Activated naive CD4-positive, alpha-beta T cell (primary cell): ENCODE measurements at regions not wholly inside any gene's neighbourhood (a gene's known extent, or its start where the extent isn't known, plus 50 kb on each side); places are given as distances from the start of the nearest gene placed in this dataset.
"Not testable (repeated sequence)": the region's sequence is repeated elsewhere in the genome, so short reads cannot be mapped to it uniquely, and the experiment has no call there.

ENCODE experiments used
- DNase-seq, 4 experiments: peaks; one replicate each; lab custom pipeline; 2025; lab: John Stamatoyannopoulos, UW

DNA sequence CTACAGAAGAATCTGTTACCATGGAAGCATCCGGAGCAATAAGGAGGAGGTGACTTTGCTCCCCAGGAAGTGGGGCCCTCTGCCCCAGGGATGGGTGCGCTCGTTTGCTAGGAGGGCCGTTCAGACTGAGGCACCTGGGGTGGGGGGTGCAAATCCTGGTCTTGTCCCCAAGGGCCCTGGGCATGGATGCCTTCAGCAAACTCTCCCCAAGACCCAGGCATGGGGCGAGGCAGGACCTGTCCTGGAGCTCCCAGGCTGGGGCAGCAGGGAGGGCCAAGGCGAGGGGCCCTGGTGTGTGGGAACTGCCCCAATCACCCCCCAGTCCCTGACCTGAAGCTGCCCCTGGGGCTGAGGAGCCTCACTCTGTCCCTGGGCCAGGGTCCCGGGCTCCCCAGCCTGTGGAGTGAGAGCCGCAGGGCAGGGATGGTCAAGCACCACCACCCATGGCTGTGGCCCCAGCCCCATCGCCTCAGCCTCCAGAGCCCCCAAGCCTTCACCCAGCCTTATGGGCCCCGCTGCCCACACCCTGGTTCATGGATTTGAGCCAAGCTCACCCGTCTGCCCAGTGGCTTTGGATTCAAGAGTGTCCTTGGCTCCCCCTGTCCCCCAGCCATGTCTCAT lies 240.6 kb upstream of the SGCG start:
- no peak for DNase-seq

DNA sequence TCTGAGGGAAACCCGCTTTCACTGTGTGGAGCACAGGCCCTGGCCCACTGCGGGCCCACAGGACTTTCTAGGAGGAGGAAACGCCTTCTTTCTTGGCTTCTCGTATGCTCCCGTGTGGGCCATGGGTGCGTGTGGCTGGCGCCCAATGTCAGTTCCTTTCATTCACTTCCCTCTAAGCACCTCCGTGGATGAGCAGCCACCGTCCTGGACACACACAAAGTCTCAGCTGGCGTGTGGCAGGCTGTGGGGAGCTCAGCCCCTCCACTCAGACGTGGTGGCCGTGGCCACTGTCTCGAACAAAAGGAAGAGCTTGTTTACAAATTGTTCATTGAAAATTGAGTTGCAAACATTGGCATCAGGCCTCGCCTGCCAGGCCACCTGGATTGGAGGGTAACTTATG lies 240.0 kb upstream of the SGCG start:
- DNase-seq = no peak

DNA sequence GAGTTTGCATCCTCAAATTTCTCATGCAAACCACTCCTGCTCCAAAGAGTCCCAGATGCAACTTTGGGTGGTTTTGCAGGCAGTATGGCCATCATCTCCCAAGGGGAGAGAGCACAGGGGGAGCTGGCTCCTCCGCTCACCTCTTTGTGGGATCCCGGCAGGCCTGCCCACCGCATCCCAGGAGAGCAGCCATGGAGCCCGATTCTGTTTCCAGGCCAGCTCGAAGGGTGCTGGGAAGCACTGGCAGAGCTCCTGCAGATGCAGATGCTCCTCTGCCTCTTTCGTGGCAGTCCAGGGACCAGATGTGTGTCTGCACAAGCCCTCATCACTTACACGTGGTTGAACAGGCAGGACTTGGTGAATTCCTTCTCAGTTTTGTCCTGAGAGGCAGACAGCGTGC lies 239.3 kb upstream of the SGCG start:
- DNase-seq = not testable (repeated sequence)

DNA sequence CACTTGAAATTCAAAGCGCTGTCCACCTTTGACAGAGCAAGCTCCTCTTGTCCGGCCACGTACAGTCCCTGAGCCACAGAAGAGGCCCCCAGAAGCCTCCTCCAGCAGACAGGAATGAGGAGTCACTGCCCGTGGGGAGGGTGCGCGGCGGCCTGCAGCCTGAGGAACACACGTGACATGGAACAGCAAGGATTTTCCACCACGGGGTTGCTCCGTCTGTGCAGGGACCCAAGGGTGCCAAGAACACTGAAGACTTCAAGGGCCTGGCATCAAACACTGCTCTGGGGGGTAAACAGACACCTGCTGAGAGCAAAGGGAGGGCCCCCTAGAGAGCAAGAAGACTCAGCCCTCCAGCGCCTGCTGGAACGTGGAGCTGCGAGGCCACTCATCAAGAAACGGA lies 237.9 kb upstream of the SGCG start:
- not testable (repeated sequence) for DNase-seq

DNA sequence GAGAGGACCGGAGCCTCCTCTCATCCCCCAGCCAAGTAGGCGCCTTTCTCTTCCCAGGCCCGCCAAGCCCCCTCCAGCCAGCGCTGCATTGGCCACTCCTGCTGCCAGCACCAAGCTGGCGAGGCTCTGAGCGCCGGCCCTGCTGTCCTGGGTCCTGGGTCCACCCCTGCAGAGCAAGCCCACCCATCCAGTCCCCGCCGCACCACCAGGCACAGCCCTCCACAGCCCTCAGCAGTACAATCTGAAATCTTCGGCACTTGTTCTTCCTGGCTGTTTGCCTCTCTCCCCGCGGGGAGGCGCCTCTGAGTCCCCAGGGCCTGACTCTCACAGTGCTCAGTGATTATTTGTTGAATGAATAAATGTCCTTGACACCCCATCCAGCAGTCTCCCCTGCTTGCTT lies 236.4 kb upstream of the SGCG start:
- no peak for DNase-seq

DNA sequence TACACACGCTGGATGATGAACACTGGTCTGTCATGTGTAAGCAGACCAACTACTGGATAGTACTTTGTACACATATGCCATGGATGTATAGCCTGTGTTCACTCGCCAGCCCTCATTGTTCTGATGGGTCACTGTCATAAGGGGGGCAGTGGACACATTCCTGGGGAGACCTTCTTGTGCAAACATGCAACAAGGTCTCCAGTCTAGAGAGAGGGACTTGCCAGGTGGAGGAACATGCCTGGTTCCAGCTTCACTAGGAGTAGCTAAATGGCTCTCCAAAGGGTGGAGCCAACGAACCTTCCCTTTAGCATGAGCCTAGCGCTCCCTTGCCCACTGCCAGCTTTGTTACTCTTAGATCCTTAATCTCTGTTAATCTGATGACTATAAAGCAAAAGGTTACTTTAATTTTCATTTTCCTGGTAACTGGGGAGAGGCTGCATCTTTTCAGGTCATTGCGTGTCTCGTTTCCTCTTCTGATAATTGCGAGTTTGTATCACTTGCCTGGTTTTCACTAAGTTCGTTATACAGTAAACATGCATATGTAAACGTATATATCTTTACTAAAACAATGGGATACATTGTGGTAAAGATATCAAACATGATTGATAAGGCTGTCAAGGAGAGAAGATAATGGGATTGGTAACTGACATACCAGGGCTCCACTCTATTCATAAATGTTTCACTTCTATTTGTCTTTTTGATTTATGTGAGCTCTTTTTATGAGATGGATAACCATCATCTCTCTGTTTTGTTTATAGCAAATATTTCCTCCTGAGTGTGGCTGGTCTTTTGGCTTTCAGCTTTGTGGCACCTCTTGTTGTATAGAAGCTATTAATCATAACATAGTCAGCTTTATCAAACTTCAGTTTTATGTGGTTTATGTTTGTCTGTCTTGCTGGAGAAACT lies 235.2 kb upstream of the SGCG start:
- DNase-seq = no peak

DNA sequence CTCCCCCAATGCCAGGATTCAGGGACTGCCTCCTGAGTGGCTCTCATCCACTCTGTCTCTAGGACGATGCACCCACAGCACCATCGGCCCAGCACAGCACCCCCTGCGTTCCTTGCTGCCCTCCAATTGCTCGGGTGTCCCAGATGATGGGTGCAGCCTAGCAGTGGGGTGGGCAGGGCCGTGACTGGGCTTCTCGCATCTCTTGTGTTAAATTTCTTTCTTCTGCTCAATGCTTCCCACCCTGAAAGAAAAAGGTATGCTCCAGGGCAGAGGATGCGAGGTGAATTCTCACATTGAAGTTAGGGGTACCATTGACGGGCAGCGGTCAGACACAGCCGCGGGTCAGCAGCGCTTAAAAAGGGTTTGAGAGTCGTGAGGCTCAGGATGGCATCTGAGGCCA lies 232.4 kb upstream of the SGCG start:
- no peak for DNase-seq

DNA sequence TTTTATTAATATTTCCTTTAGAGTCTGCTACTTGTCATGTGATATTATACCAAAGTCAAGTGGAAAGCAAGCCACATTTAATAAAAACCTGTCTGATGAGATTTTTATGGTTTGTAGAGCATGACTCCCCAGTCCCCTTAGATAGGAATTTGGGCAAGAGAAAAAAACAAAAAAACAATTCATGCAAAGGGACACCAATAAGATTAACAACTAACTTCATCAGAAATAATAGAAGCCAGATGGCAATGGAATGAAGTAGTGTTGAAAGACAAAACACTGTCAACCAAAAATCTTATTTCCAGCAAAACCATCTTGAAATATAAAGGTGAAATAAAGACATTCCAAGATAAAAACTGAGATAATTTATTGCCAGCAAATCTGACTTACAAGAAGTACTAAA lies 228.8 kb upstream of the SGCG start:
- DNase-seq = not testable (repeated sequence)

DNA sequence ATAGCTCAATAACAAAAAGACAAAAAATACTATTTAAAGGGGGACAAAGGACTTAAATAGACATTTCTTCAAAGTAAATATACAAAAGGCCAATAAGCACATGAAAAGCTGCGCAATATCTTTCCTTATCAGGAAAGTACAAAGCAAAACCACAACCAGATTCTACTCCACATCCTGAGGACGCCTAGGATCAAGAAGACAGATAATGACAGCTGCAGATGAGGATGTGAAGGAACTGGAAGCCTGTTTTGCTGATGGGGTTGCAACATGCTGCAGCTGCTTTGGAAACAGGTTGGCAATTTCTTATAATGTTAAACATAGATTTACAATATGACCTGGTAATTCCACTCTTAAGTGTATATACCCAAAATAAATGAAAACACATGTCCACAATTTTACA lies 225.6 kb upstream of the SGCG start:
- DNase-seq = not testable (repeated sequence)

DNA sequence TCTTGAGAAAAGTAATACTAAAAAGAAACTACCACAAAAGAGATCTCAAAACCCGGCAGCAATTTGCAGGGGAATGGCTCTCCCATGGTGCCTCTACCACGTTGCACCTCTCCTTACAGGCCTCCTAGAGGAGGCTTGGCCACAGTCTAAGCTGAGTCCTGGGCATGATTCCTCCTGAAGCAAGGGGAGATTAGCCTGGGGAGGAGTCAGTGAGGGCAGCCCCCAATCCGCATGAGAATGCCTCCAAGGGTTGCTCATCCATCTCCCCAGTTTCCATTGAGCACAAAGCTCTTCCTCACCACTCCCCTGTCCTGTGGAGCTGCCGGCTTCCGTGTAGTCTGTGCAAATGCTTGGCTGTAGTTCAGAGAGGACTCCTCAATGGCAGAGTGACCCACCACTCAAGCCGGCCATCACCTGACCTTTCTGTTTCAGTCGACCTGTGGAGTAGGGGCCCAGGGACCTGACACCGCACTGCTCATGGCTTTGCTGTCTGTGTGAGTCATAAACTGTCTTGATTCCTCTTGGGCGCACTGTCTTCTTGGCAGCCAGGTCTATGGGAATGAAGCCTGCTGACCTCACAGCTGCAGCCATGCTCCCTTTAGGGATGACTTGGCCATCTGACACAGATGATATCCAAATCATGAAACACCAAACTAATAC lies 224.2 kb upstream of the SGCG start:
- DNase-seq = not testable (repeated sequence)

DNA sequence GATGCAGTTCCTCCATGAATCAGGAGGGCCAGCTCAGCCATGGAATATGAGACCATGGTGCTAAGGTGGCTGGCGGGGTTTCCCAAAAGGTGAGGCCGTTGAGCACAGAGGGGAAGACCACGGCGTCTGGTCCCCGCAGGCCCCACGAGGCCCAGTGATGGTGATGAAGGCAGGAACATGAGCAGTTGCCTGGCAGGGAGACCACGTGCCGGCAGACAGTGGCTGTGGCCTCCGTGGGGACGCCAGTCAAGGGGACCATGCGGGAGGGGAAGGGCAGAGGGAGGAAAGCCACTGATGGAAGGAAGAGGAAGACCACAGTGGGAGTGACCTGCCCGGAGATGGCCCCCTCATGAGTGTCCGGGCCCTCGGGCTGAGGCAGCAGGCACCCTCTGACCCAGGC lies 220.9 kb upstream of the SGCG start:
- DNase-seq = not testable (repeated sequence)

DNA sequence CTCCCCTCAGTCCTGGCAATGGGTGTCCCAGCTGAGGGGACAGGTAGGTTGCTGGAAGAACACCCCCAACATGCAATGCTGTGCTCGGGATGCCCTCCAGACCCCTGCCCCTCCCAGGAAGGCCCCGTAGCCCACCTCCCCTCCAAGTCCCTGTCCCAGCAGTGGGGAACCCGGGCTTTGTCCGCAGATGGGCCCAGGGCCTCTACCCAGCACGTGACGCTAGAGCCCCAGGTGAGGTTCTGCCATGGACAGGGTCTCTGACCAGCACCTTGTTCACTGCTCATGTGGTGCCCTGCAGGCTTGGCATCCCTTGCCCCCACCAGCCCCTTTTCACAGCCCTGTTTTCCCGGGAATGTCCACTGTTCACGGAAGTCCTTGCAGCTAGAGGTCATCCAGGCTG lies 220.0 kb upstream of the SGCG start:
- no peak for DNase-seq

DNA sequence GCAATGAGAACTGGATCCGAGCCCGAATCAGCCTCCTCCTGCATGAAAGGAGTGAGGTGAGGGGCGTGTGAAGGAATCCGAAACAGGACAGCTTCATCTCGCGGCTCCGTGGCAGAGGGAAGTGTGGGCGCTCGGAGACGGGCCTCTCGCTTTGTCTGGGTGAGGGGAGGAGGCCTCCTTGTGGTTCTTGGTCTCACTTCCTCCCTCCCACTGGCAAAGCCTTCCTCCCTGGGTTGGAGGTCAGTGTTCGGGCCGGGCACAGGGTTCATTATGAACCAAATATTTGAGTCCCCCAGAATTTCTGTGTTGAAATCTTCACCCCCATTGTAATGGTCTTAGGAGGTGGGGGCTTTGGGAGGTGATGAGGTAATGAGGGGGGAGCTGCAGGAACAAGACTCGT lies 219.4 kb upstream of the SGCG start:
- DNase-seq = not testable (repeated sequence)

DNA sequence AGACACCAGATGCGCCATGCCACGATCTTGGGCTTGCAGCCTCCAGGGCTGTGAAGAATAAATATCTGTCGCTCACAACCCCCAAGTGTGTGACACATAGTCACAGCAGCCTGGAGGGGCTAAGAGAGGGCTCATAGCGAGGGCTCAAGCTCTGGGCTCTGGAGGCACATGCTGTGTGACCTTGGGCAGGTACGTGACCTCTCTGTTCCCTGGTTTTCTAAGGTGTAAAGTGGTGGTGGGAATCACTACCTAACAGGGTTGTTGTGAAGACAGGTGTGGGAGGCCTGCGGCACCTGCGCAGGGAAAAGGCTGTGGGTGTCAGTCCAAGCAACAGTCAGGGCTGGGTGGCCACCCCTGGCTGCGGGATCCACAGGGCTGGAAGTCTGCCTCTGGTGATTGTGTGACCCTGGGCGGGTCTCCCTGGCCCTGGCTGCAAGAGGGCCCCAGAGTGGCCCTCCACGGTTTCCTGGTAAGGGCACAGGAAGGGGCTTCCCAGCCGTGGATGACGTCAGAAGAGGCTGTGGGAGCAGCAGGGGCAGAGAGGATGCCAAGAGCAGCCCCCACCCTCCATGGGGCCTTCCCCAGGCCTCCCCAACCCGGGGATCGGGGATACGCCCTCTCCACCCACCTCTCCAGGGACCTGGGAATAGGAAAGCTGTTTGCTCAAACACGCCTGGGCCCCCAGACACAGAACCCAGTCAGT lies 218.8 kb upstream of the SGCG start:
- DNase-seq = no peak

DNA sequence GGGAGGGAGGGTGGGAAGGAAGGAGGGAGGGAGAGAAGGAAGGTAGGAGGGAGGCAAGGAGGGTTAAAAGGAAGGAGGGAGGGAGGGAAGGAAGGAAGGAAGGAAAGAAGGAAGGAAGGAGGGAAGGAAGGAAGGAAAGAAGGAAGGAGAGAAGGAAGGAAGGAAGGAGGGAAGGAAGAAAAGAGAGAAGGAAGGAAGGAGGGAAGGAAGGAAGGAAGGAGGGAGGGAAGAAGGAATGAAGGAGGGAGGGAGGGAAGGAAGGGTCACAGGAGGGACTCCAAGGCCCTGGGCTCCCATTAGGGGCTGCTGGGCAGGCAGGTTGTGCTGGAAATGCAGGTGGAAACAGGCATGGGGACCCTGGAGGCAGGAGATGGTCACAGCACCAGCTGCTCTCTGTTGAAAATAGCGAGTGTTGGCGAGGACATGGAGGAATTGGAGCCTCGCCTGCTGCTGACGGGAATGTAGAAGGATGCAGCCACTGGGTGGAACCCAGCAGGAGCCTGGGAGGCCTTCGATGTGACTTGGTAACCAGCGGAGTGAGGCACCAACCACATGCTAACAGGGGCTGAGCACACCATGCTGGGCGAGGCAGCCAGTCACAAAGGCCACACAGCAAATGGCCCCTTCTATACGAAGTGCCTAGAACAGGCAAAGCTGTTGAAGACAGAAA lies 217.3 kb upstream of the SGCG start:
- not testable (repeated sequence) for DNase-seq

DNA sequence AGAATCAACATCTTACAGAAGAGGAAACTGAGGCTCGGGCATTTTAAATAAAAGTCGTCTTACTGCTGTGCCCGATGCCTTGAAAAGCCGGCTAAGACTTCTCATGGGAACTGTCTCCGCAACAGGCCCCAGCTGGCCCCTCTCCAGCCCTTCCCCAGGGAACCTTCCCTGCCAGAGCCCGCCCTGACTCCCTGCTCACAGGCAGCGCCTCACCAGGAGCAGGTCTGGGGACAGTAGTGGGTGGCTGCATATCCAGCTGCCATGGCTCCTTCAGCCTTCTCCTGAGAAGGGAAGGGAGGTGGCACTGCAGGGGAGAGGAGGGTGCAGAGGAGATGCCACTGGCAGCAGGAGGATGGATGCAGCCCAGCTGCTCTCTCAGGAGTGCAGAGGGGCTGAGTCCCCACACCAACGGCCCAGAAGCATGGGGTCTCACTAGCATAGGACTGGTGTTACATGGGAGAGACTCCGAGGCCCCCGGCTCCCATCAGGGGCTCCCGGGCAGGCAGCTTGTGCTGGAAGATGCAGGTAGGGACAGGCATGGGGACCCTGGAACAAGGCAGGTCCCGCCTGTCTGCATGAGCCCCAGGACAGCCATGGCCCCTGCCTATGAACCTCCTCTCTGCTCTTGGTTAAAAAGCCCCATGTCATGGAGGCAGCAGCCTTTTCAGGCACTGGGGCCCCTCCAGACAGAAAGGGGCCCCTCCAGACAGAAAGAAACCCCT lies 216.4 kb upstream of the SGCG start:
- DNase-seq = no peak

DNA sequence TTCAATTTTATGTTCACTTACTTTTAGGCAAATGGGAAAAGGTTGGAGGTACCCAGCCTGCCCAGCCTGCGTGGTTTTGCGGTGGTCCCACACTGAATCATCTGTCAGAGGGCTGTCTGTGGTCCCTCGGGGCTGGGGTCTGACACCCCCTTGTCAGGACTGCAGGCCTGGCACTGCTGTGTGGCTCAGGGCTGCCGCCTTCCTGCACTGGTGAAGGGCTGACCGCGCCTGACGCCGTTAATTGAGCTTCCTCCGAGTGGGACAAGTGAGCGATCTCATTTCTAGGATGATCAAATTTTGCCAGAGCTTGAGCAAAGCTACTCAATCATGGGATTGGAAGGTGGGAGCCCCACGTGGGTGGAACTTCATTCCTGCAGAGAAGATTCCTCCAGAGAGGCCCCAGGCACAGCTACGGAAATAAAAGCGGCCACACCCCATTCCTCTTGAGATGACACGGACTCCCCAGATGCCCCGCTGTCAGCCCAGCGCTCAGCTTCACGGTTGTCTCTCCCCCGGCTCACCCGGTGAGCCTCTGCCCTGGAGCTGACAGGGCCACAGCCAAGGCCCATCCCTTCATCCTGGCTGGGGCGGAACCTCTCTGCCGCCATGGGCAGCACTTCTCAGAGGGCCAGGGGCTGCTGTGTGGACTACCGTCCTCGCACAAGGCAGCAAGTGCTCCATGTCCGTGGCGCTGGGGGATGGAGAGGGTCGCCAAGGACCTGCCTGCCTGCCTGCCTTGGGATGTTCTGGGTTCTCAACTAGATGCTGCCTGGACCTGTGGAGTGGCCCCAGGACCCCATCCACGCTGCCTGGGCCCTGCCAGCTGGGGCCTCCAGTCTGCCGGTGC lies 215.5 kb upstream of the SGCG start:
- DNase-seq = not testable (repeated sequence)

DNA sequence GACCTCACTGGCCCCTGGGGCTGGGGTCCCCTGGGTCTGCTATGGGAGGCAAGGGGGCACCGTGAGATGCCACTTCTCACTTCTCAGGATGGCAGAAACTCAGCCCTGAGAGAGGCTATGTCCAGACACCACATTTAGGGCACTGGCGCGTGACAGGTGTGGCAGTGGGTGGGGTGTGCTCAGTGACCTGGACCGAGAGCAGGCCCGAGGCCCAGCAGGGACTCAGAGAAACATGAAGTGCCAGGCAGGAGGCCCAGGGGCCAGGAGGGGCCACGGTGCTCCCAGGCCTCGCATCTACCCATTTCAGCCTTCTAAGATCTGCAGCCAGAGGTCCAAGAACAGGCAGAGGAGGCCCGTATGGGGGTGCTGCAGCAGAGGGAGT lies 214.9 kb upstream of the SGCG start:
- not testable (repeated sequence) for DNase-seq

DNA sequence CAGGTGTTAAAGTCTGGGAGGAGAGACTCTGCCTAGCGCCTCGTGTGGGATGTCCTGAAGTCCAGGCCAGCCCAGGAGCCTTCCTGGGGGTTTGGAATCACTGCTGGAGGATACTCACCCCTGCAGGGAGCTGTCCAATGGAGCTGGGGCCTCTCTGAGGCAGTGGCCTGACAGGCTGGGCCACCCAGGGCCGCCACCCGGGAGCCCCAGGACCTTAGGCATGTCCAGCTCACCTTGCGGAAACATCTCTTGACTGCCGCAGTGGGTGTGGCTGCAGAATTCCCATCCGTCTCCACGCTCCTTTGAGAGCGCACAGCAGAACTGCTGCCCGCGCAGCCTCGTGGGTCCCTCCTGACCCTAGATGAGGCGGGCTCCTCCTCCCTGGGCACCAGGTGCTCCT lies 214.0 kb upstream of the SGCG start:
- DNase-seq = not testable (repeated sequence)

DNA sequence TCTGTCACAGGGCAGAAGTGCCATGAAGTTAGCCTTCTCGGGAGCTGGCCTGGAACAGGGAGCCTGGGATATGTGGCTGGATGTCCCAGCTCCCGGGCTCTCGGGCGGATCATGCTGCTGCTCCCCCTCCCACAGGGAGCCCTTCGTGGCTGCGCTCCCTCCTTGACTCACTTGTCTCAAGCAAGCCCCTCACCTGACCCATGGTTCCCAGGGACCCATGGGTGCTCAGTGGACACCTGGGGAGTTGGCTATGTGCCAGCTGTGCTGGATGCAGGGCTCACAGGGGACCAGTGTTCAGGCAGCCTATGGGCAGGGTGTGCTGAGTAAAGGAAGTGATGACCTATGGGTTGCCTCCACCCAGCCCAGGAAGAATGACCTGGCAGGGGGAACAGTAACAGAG lies 213.1 kb upstream of the SGCG start:
- no peak for DNase-seq
